H9 (cell line): ENCODE measurements at regions not wholly inside any gene's neighbourhood (a gene's known extent, or its start where the extent isn't known, plus 50 kb on each side); places are given as distances from the start of the nearest gene placed in this dataset.

ENCODE experiments used
- DNase-seq: peaks from one replicate; pipeline ENCODE4 v3.0.0-alpha.2; 2017
- H2AFZ ChIP-seq: one replicate; pipeline ENCODE4 v1.6.1; 2013; ENCODE audit warnings: mild to moderate bottlenecking, low read length, control low read depth, moderate library complexity
- H2AK5ac ChIP-seq: 2 replicates; pipeline ENCODE4 v1.6.1; 2013; ENCODE audit warnings: low read length, control low read depth, mixed read lengths; ENCODE audit not compliant: insufficient read length
- H2BK120ac ChIP-seq: one replicate; pipeline ENCODE4 v1.6.1; 2013; ENCODE audit warnings: low read depth, mild to moderate bottlenecking, low read length, control low read depth, inconsistent platforms; ENCODE audit not compliant: poor library complexity, severe bottlenecking
- H2BK12ac ChIP-seq: 2 replicates; pipeline ENCODE4 v1.6.1; 2013; ENCODE audit warnings: low read length, control low read depth, mixed read lengths, low read depth; ENCODE audit not compliant: insufficient read length
- H2BK15ac ChIP-seq: 2 replicates; pipeline ENCODE4 v1.6.1; 2013; ENCODE audit warnings: low read depth, low read length, control low read depth
- H2BK20ac ChIP-seq: one replicate; pipeline ENCODE4 v1.6.1; 2013; ENCODE audit warnings: low read depth, mild to moderate bottlenecking, low read length, control low read depth, inconsistent platforms; ENCODE audit not compliant: poor library complexity, severe bottlenecking
- H2BK5ac ChIP-seq: 2 replicates; pipeline ENCODE4 v1.6.1; 2013; ENCODE audit warnings: low read length, control low read depth, mixed read lengths; ENCODE audit not compliant: insufficient read length
- H3K14ac ChIP-seq: 2 replicates; pipeline ENCODE4 v1.6.1; 2013; ENCODE audit warnings: low read length, control low read depth; ENCODE audit not compliant: insufficient read depth
- H3K18ac ChIP-seq: 2 replicates; pipeline ENCODE4 v1.6.1; 2013; ENCODE audit warnings: low read depth, mild to moderate bottlenecking, mixed read lengths, low read length, control low read depth; ENCODE audit not compliant: insufficient read length
- H3K23ac ChIP-seq: 2 replicates; pipeline ENCODE4 v1.6.1; 2013; ENCODE audit warnings: low read length, control low read depth, mixed read lengths, low read depth; ENCODE audit not compliant: insufficient read length
- H3K23me2 ChIP-seq: 2 replicates; pipeline ENCODE4 v1.6.1; 2013; ENCODE audit warnings: low read depth, mild to moderate bottlenecking, mixed read lengths, low read length, control low read depth; ENCODE audit not compliant: insufficient read length, poor library complexity, severe bottlenecking
- H3K27ac ChIP-seq: 2 replicates; pipeline ENCODE4 v1.5.1; 2013; ENCODE audit warnings: low read length, control low read depth, mixed read lengths, low read depth; ENCODE audit not compliant: insufficient read length
- H3K27me3 ChIP-seq: 2 replicates; pipeline ENCODE4 v1.6.1; 2013; ENCODE audit warnings: low read length, control low read depth, inconsistent platforms; ENCODE audit not compliant: insufficient read depth
- H3K4ac ChIP-seq: 2 replicates; pipeline ENCODE4 v1.6.1; 2013; ENCODE audit warnings: low read depth, mild to moderate bottlenecking, control low read depth, inconsistent platforms, low read length, moderate library complexity
- H3K4me1 ChIP-seq: 2 replicates; pipeline ENCODE4 v1.6.1; 2013; ENCODE audit warnings: low read length, control low read depth, inconsistent platforms; ENCODE audit not compliant: insufficient read depth
- H3K4me2 ChIP-seq: 2 replicates; pipeline ENCODE4 v1.6.1; 2013; ENCODE audit warnings: low read length, control low read depth, mixed read lengths; ENCODE audit not compliant: insufficient read length, insufficient read depth
- H3K56ac ChIP-seq: 2 replicates; pipeline ENCODE4 v1.6.1; 2013; ENCODE audit warnings: low read depth, mild to moderate bottlenecking, mixed read lengths, low read length, control low read depth; ENCODE audit not compliant: insufficient read length
- H3K79me1 ChIP-seq: 2 replicates; pipeline ENCODE4 v1.6.1; 2013; ENCODE audit warnings: low read depth, mild to moderate bottlenecking, moderate library complexity, low read length, control low read depth, inconsistent platforms; ENCODE audit not compliant: insufficient read depth, poor library complexity, severe bottlenecking
- H3K79me2 ChIP-seq: 2 replicates; pipeline ENCODE4 v1.6.1; 2013; ENCODE audit warnings: low read length, control low read depth, inconsistent platforms; ENCODE audit not compliant: insufficient read depth
- H3K9ac ChIP-seq: 2 replicates; pipeline ENCODE4 v1.6.1; 2013; ENCODE audit warnings: low read length, control low read depth, mixed read lengths; ENCODE audit not compliant: insufficient read length; ENCODE audit errors: extremely low read depth
- H3K9me3 ChIP-seq: one replicate; pipeline ENCODE4 v1.6.1; 2013; ENCODE audit warnings: low read depth, low read length, inconsistent platforms; ENCODE audit not compliant: control insufficient read depth
- H3T11ph ChIP-seq: one replicate; pipeline ENCODE4 v1.6.1; 2013; ENCODE audit warnings: mild to moderate bottlenecking, low read length, control low read depth, inconsistent platforms
- H4K20me1 ChIP-seq: one replicate; pipeline ENCODE4 v1.6.1; 2013; ENCODE audit not compliant: control insufficient read depth, insufficient read length, insufficient read depth
- H4K5ac ChIP-seq: 2 replicates; pipeline ENCODE4 v1.6.1; 2013; ENCODE audit warnings: low read depth, mild to moderate bottlenecking, mixed read lengths, low read length, control low read depth; ENCODE audit not compliant: insufficient read length
- H4K8ac ChIP-seq: replicated peaks from 2 replicates; pipeline ENCODE4 v1.6.1; 2013; ENCODE audit warnings: low read length, control low read depth, mixed read lengths, low read depth; ENCODE audit not compliant: insufficient read length
- H4K91ac ChIP-seq: 2 replicates; pipeline ENCODE4 v1.6.1; 2013; ENCODE audit warnings: low read depth, mild to moderate bottlenecking, moderate library complexity, mixed read lengths, low read length, control low read depth; ENCODE audit not compliant: insufficient read length
- H3K27ac Mint-ChIP-seq, 3 experiments: 2 replicates in 2 of 3; 3 replicates in 1 of 3; pipeline ENCODE4 v1.8.0; 2020 to 2021; ENCODE audit warnings: mixed read lengths in 3 of 3, mild to moderate bottlenecking in 1 of 3, moderate library complexity in 1 of 3
- H3K27me3 Mint-ChIP-seq: 2 replicates; pipeline ENCODE4 v1.8.0; 2021; ENCODE audit warnings: low read depth, mild to moderate bottlenecking, moderate library complexity, mixed read lengths
- H3K36me3 Mint-ChIP-seq, 3 experiments: 2 replicates in 2 of 3; 3 replicates in 1 of 3; pipeline ENCODE4 v1.8.0; 2020 to 2021; ENCODE audit warnings: low read depth in 3 of 3, mixed read lengths in 3 of 3; ENCODE audit not compliant: insufficient read depth in 1 of 3
- H3K4me1 Mint-ChIP-seq, 2 experiments: 2 replicates each; pipeline ENCODE4 v1.8.0; 2020; ENCODE audit warnings: mixed read lengths in 2 of 2
- H3K4me3 Mint-ChIP-seq, 2 experiments: 2 replicates in 1 of 2; 3 replicates in 1 of 2; pipeline ENCODE4 v1.8.0; 2020 to 2021; ENCODE audit warnings: mild to moderate bottlenecking in 2 of 2, mixed read lengths in 2 of 2, moderate library complexity in 1 of 2
- H3K9me3 Mint-ChIP-seq, 2 experiments: 2 replicates in 1 of 2; 3 replicates in 1 of 2; pipeline ENCODE4 v1.8.0; 2020; ENCODE audit warnings: mild to moderate bottlenecking in 2 of 2, mixed read lengths in 2 of 2, moderate library complexity in 1 of 2
- CTCF ChIP-seq: fragments of 200-600 bp; sonication (generic); conservative IDR thresholded peaks from 3 replicates; pipeline ENCODE4 v1.8.0; 2021; ENCODE audit warnings: antibody characterized with exemption, mild to moderate bottlenecking
- WGBS: extraction: QIAGEN DNeasy Blood & Tissue Kit; methylation state at CpG from one replicate; pipeline ENCODE4 v1.1.7; 2013; ENCODE audit warnings: missing lambda C conversion rate, low lambda C conversion rate, mixed read lengths; ENCODE audit not compliant: insufficient read length; ENCODE audit errors: extremely low coverage; 5-methylcytosine and 5-hydroxymethylcytosine counted together

GRCh38 chr4:155005395-155006090 is 202.9 kb upstream of the NPY2R start:
- Histone ChIP-seq H3K23me2 (no peaks in the 10 kb centered on the region), H3K27me3 (no peaks in the 10 kb centered on the region), H3K79me2 (no peaks in the 10 kb centered on the region), H3K56ac (no peak overlapping the region), H2BK120ac (no peak overlapping the region), H3K23ac (no peak overlapping the region), H3K79me1 (no peaks in the 10 kb centered on the region), H4K91ac (no peak overlapping the region), H3K4me2 (no peak overlapping the region), H2AFZ (no peak overlapping the region), H2BK20ac (no peak overlapping the region), H3K9ac (no peak overlapping the region), H3T11ph (no peak overlapping the region), H3K4me1 (no peaks in the 10 kb centered on the region), H2BK15ac (no peak overlapping the region), H4K20me1 (no peaks in the 10 kb centered on the region), H3K14ac (no peak overlapping the region), H3K27ac (no peak overlapping the region), H3K18ac (no peak overlapping the region), H4K5ac (no peak overlapping the region), H2BK12ac (no peak overlapping the region), H3K9me3 (no peaks in the 10 kb centered on the region), H2AK5ac (no peak overlapping the region), H4K8ac (no peak overlapping the region), H2BK5ac (no peak overlapping the region), H3K4ac (no peak overlapping the region)
- Mint-ChIP-seq H3K27me3 (no peaks in the 10 kb centered on the region), H3K36me3 (no peaks in the 10 kb centered on the region), H3K27ac (no peak overlapping the region), H3K4me3 (no peak overlapping the region), H3K9me3 (no peaks in the 10 kb centered on the region), H3K4me1 (no peaks in the 10 kb centered on the region)
- DNase-seq = no peak
- no peak for TF ChIP-seq CTCF
- no CpG with 5 or more reads among the region's 5 CpGs for WGBS
